ENCODE measurements at regions not wholly inside any gene's neighbourhood (a gene's known extent, or its start where the extent isn't known, plus 50 kb on each side); places are given as distances from the start of the nearest gene placed in this dataset.

GRCh38 chr11:127339376-127339775 is 338.8 kb upstream of the KIRREL3 start:
- Histone ChIP-seq H3K4me3 (no peak overlapping the region), H3K27ac (no peak overlapping the region), H3K9me3 (no peaks in the 10 kb centered on the region), H3K4me1 (no peaks in the 10 kb centered on the region), H3K27me3 (ENCODE audit: low read depth) (no peaks in the 10 kb centered on the region), H3K36me3 (no peaks in the 10 kb centered on the region)
- intact Hi-C loops (cut with DNase I) = no loop called here
- DNase-seq (no peak), ATAC-seq (no peak)
- TF ChIP-seq CTCF (IDR thresholded peaks at IDR 0.05) = no peak

- ATAC-seq = no peak
- Histone ChIP-seq H3K4me3 (no peak overlapping the region), H3K36me3 (no peaks in the 10 kb centered on the region), H3K27ac (no peak overlapping the region), H3K4me1 (no peaks in the 10 kb centered on the region), H3K9me3 (no peaks in the 10 kb centered on the region), H3K27me3 (ENCODE audit: low read depth) (no peaks in the 10 kb centered on the region)
- DNase-seq = no peak
- intact Hi-C loops (cut with DNase I) = no loop called here
- TF ChIP-seq CTCF (IDR thresholded peaks at IDR 0.05) = no peak
These were observed 338.1 kb upstream of the KIRREL3 start for GRCh38 chr11:127338380-127339259.

- no peak for DNase-seq
- H3K4me1 ChIP-seq = no peaks in the 10 kb centered on the region
- no peaks in the 10 kb centered on the region for H3K27me3 ChIP-seq (ENCODE audit: low read depth)
- no peaks in the 10 kb centered on the region for H3K36me3 ChIP-seq
- intact Hi-C loops (cut with DNase I) = no loop called here
- no peak for ATAC-seq
- no peak overlapping the region for H3K27ac ChIP-seq
- no peak for TF ChIP-seq CTCF (IDR thresholded peaks at IDR 0.05)
- peaks cover 12% of the 10 kb centered on the region for H3K9me3 ChIP-seq
- no peak overlapping the region for H3K4me3 ChIP-seq
These were observed 333.9 kb upstream of the KIRREL3 start for GRCh38 chr11:127334466-127334865.

GRCh38 chr11:127332896-127333295 is 332.3 kb upstream of the KIRREL3 start:
- peaks cover 12% of the 10 kb centered on the region for H3K9me3 ChIP-seq
- no peak overlapping the region for H3K27ac ChIP-seq
- no peak for TF ChIP-seq CTCF (IDR thresholded peaks at IDR 0.05)
- H3K4me3 ChIP-seq = no peak overlapping the region
- no peaks in the 10 kb centered on the region for H3K4me1 ChIP-seq
- no peaks in the 10 kb centered on the region for H3K36me3 ChIP-seq
- DNase-seq (no peak), ATAC-seq (no peak)
- H3K27me3 ChIP-seq (ENCODE audit: low read depth) = no peaks in the 10 kb centered on the region
- intact Hi-C loops (cut with DNase I) = no loop called here

- TF ChIP-seq CTCF (IDR thresholded peaks at IDR 0.05) = no peak
- H3K36me3 ChIP-seq = no peaks in the 10 kb centered on the region
- no peak overlapping the region for H3K27ac ChIP-seq
- H3K27me3 ChIP-seq (ENCODE audit: low read depth) = no peaks in the 10 kb centered on the region
- intact Hi-C loops (cut with DNase I) = no loop called here
- peaks cover 12% of the 10 kb centered on the region for H3K9me3 ChIP-seq
- ATAC-seq = no peak
- no peaks in the 10 kb centered on the region for H3K4me1 ChIP-seq
- no peak overlapping the region for H3K4me3 ChIP-seq
- DNase-seq = no peak
These were observed 329.5 kb upstream of the KIRREL3 start for GRCh38 chr11:127330044-127330443.

Data from lower lobe of right lung (tissue), 2 donors.